HCT116 (cell line): ENCODE measurements at regions not wholly inside any gene's neighbourhood (a gene's known extent, or its start where the extent isn't known, plus 50 kb on each side); places are given as distances from the start of the nearest gene placed in this dataset.

ENCODE experiments used
- ATAC-seq: fragments of 200-7000 bp; cut with Tn5 transposase; 2 replicates; pipeline ENCODE4 v1.9.1; 2020; ENCODE audit warnings: mild to moderate bottlenecking, moderate library complexity
- BruUV-seq: library from RNA; stranded (reverse); fragments of 400-500 nt; replicated peaks from 2 replicates; lab custom pipeline; 2021; lab: Mats Ljungman, UMichigan
- CTCF ChIA-PET: fragments of 300-600 bp; sonication (Branson Sonifier 250); formaldehyde crosslinking; loops from one replicate; lab custom pipeline; 2021; ENCODE audit warnings: antibody characterized with exemption; lab: Charles Lee
- POLR2A ChIA-PET: fragments of 300-600, 350-600 bp; sonication (Branson Sonifier 250); formaldehyde crosslinking; loops from one replicate; lab custom pipeline; 2021; ENCODE audit warnings: antibody characterized with exemption; lab: Charles Lee
- RAD21 ChIA-PET, 2 experiments: fragments of 300-600 bp; sonication (Branson Sonifier 250); formaldehyde crosslinking; loops; one replicate each; lab custom pipeline; 2023; ENCODE audit warnings: low total read pairs in 2 of 2; ENCODE audit not compliant: uncharacterized antibody in 2 of 2, unreplicated experiment in 2 of 2, low non-redundant PET in 1 of 2; lab: Charles Lee
- DNase-seq: peaks from one replicate; pipeline ENCODE4 v3.0.0-alpha.2; 2010; ENCODE audit warnings: low read depth, low spot score
- H2AFZ ChIP-seq: fragments of 200-600 bp; shearing (Covaris generic), sonication (generic); 2 replicates; pipeline ENCODE4 v1.6.1; 2017; ENCODE audit warnings: low read depth, mixed run types, mixed read lengths, antibody characterized with exemption, low read length; ENCODE audit not compliant: poor library complexity, severe bottlenecking
- H3K27ac ChIP-seq: 2 replicates; pipeline ENCODE4 v1.5.1; 2012; ENCODE audit warnings: low read depth, low read length
- H3K27me3 ChIP-seq: fragments of 200-600 bp; sonication (generic); 2 replicates; pipeline ENCODE4 v1.6.1; 2016; ENCODE audit warnings: mixed run types, low read length, mixed read lengths; ENCODE audit not compliant: insufficient read depth
- H3K36me3 ChIP-seq, 2 experiments: fragments of 200-500 bp in 1 of 2; fragments of 200-600 bp in 1 of 2; sonication (Bioruptor generic) in 1 of 2; sonication (generic) in 1 of 2; 2 replicates each; pipeline versions ENCODE4 v1.5.1 to v1.6.1; 2014 to 2016; ENCODE audit warnings: low read length in 2 of 2, inconsistent platforms in 1 of 2, mixed read lengths in 1 of 2, mixed run types in 1 of 2; ENCODE audit not compliant: insufficient read depth in 2 of 2, control insufficient read depth in 1 of 2
- H3K4me1 ChIP-seq, 2 experiments: fragments of 200-600 bp in 1 of 2; sonication (generic) in 1 of 2; 2 replicates each; pipeline versions ENCODE4 v1.5.1 to v1.6.1; 2012 to 2017; ENCODE audit warnings: low read length in 2 of 2, inconsistent platforms in 1 of 2, mild to moderate bottlenecking in 1 of 2, mixed read lengths in 1 of 2, mixed run types in 1 of 2, moderate library complexity in 1 of 2; ENCODE audit not compliant: insufficient read depth in 2 of 2, control insufficient read depth in 1 of 2
- H3K4me2 ChIP-seq: fragments of 200-600 bp; sonication (generic); 2 replicates; pipeline ENCODE4 v1.6.1; 2017; ENCODE audit warnings: mixed run types, low read length, mixed read lengths
- H3K4me3 ChIP-seq, 2 experiments: fragments of 200-600 bp in 1 of 2; sonication (generic) in 1 of 2; replicated peaks in 1 of 2; 2 replicates each; pipeline ENCODE4 v1.5.1; 2011 to 2016; ENCODE audit warnings: low read length in 2 of 2, control low read depth in 1 of 2, low read depth in 1 of 2, mild to moderate bottlenecking in 1 of 2, mixed read lengths in 1 of 2, mixed run types in 1 of 2
- H3K79me2 ChIP-seq: fragments of 200-600 bp; sonication (generic); 2 replicates; pipeline ENCODE4 v1.6.1; 2017; ENCODE audit warnings: mild to moderate bottlenecking, mixed run types, low read length, moderate library complexity, mixed read lengths; ENCODE audit not compliant: insufficient read depth
- H3K9ac ChIP-seq: fragments of 200-600 bp; sonication (generic); 2 replicates; pipeline ENCODE4 v1.6.1; 2016; ENCODE audit warnings: low read length, mixed read lengths
- H3K9me2 ChIP-seq: fragments of 200-600 bp; sonication (generic), shearing (Covaris generic); 2 replicates; pipeline ENCODE4 v1.6.1; 2017; ENCODE audit warnings: mixed run types, mild to moderate bottlenecking, moderate library complexity; ENCODE audit not compliant: insufficient read depth
- H3K9me3 ChIP-seq, 2 experiments: fragments of 200-500 bp in 1 of 2; fragments of 200-600 bp in 1 of 2; sonication (Bioruptor generic) in 1 of 2; sonication (generic) in 1 of 2; 2 replicates each; pipeline ENCODE4 v1.6.1; 2014 to 2017; ENCODE audit warnings: low read length in 2 of 2, mixed read lengths in 2 of 2, inconsistent platforms in 1 of 2, low read depth in 1 of 2, mild to moderate bottlenecking in 1 of 2, mixed run types in 1 of 2, moderate library complexity in 1 of 2; ENCODE audit not compliant: control insufficient read depth in 1 of 2, insufficient read depth in 1 of 2
- H4K20me1 ChIP-seq: fragments of 200-600 bp; sonication (generic), shearing (Covaris generic); 2 replicates; pipeline ENCODE4 v1.6.1; 2017; ENCODE audit warnings: mixed run types, mild to moderate bottlenecking, moderate library complexity; ENCODE audit not compliant: insufficient read depth
- EGR1 ChIP-seq: IDR thresholded peaks from 2 replicates; pipeline ENCODE4 v1.6.1; 2012; ENCODE audit warnings: low read depth
- ELF1 ChIP-seq: IDR thresholded peaks from 2 replicates; pipeline ENCODE4 v1.6.1; 2012; ENCODE audit warnings: low read depth, borderline replicate concordance
- EZH2phosphoT487 ChIP-seq: fragments of 200-600 bp; IDR thresholded peaks from 2 replicates; pipeline ENCODE4 v1.6.1; 2018; ENCODE audit warnings: antibody characterized with exemption, borderline replicate concordance
- MAX ChIP-seq: IDR thresholded peaks from 2 replicates; pipeline ENCODE4 v1.6.1; 2012
- POLR2A ChIP-seq: IDR thresholded peaks from 2 replicates; pipeline ENCODE4 v1.7.0; 2011; ENCODE audit warnings: borderline replicate concordance; ENCODE audit not compliant: insufficient read depth, insufficient read length; ENCODE audit errors: extremely low read depth
- POLR2AphosphoS5 ChIP-seq: IDR thresholded peaks from 2 replicates; pipeline ENCODE4 v1.6.1; 2011; ENCODE audit warnings: mild to moderate bottlenecking, low read depth, low read length, moderate library complexity
- RAD21 ChIP-seq: IDR thresholded peaks from 2 replicates; pipeline ENCODE4 v1.6.1; 2012; ENCODE audit warnings: low read depth, mild to moderate bottlenecking
- REST ChIP-seq: IDR thresholded peaks from 2 replicates; pipeline ENCODE4 v1.6.1; 2012; ENCODE audit warnings: low read depth
- SIN3A ChIP-seq: IDR thresholded peaks from 2 replicates; pipeline ENCODE4 v1.6.1; 2012; ENCODE audit warnings: low read depth
- SP1 ChIP-seq: IDR thresholded peaks from 2 replicates; pipeline ENCODE4 v1.6.1; 2012; ENCODE audit warnings: low read depth
- SRF ChIP-seq: IDR thresholded peaks from 2 replicates; pipeline ENCODE4 v1.6.1; 2012; ENCODE audit warnings: low read depth
- TCF7L2 ChIP-seq: IDR thresholded peaks from 2 replicates; pipeline ENCODE4 v1.7.0; 2011; ENCODE audit warnings: borderline replicate concordance, inconsistent platforms; ENCODE audit not compliant: insufficient read depth, insufficient read length; ENCODE audit errors: extremely low read depth
- YY1 ChIP-seq: IDR thresholded peaks from 2 replicates; pipeline ENCODE4 v1.6.1; 2011; ENCODE audit warnings: low read length, low read depth, moderate library complexity, mild to moderate bottlenecking; ENCODE audit not compliant: insufficient replicate concordance; ENCODE audit errors: extremely low read depth
- ZBTB33 ChIP-seq: IDR thresholded peaks from 2 replicates; pipeline ENCODE4 v1.6.1; 2011; ENCODE audit warnings: mild to moderate bottlenecking, low read length, moderate library complexity; ENCODE audit not compliant: insufficient replicate concordance; ENCODE audit errors: extremely low read depth
- intact Hi-C: fragments of 100-400 bp; cut with micrococcal nuclease; formaldehyde crosslinking; loops from 2 replicates; pipeline ENCODE4 v1.10.0; 2022
- TF ChIP-seq, protein P1 (sequence below), 3 experiments: fragments of 200-600 bp in 1 of 3; sonication (generic) in 1 of 3; IDR thresholded peaks in 2 of 3; conservative IDR thresholded peaks in 1 of 3; 2 replicates each; pipeline ENCODE4 v1.5.1; 2012 to 2017; ENCODE audit warnings: low read depth in 2 of 3, low read length in 2 of 3, antibody characterized with exemption in 1 of 3, borderline replicate concordance in 1 of 3, control low read depth in 1 of 3, mild to moderate bottlenecking in 1 of 3, mixed read lengths in 1 of 3, mixed run types in 1 of 3, moderate library complexity in 1 of 3; ENCODE audit not compliant: insufficient read depth in 1 of 3
- TF ChIP-seq, protein P2 (sequence below): IDR thresholded peaks from 2 replicates; pipeline ENCODE4 v1.6.1; 2012

- peaks cover 0 to 31% of the 10 kb centered on the region in 2 experiments; a peak in 3 of 4 replicates for H3K36me3 ChIP-seq
- ChIA-PET RAD21 (no interaction called here), CTCF (no interaction called here), POLR2A (no interaction called here)
- TF ChIP-seq REST, result no peak
- no peak for TF ChIP-seq SP1
- no peak for TF ChIP-seq SIN3A
- no peak for TF ChIP-seq YY1
- TF ChIP-seq MAX, result no peak
- no peak for TF ChIP-seq RAD21
- TF ChIP-seq TCF7L2, result no peak
- no peak for TF ChIP-seq ELF1
- no peak for TF ChIP-seq POLR2AphosphoS5
- no peak for TF ChIP-seq EGR1
- no peak for TF ChIP-seq EZH2phosphoT487
- TF ChIP-seq POLR2A, result no peak
- TF ChIP-seq, protein P1, sequence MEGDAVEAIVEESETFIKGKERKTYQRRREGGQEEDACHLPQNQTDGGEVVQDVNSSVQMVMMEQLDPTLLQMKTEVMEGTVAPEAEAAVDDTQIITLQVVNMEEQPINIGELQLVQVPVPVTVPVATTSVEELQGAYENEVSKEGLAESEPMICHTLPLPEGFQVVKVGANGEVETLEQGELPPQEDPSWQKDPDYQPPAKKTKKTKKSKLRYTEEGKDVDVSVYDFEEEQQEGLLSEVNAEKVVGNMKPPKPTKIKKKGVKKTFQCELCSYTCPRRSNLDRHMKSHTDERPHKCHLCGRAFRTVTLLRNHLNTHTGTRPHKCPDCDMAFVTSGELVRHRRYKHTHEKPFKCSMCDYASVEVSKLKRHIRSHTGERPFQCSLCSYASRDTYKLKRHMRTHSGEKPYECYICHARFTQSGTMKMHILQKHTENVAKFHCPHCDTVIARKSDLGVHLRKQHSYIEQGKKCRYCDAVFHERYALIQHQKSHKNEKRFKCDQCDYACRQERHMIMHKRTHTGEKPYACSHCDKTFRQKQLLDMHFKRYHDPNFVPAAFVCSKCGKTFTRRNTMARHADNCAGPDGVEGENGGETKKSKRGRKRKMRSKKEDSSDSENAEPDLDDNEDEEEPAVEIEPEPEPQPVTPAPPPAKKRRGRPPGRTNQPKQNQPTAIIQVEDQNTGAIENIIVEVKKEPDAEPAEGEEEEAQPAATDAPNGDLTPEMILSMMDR (IDR thresholded peaks at IDR 0.05 in 2 of 3, conservative IDR thresholded peaks at IDR 0.05 in 1 of 3; ENCODE audit: borderline replicate concordance in 1 of 3, insufficient read depth in 1 of 3, low read depth in 2 of 3, low read length in 2 of 3), result no peak
- TF ChIP-seq, protein P2, sequence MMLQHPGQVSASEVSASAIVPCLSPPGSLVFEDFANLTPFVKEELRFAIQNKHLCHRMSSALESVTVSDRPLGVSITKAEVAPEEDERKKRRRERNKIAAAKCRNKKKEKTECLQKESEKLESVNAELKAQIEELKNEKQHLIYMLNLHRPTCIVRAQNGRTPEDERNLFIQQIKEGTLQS, result no peak
- no peak for TF ChIP-seq ZBTB33
- TF ChIP-seq SRF, result no peak
- H3K9me2 ChIP-seq, result no peaks in the 10 kb centered on the region
- no peak overlapping the region for H2AFZ ChIP-seq
- H3K27me3 ChIP-seq, result no peaks in the 10 kb centered on the region
- H3K9me3 ChIP-seq, result peaks cover 6 to 12% of the 10 kb centered on the region in 2 experiments; a peak in 2 of 4 replicates
- ATAC-seq (no peak), DNase-seq (no peak)
- no peak overlapping the region for H3K27ac ChIP-seq
- no peak overlapping the region for H3K4me3 ChIP-seq
- H3K4me1 ChIP-seq, result no peaks in the 10 kb centered on the region
- intact Hi-C loops, result no loop called here
- H3K9ac ChIP-seq, result no peak overlapping the region
- no peaks in the 10 kb centered on the region for H4K20me1 ChIP-seq
- BruUV-seq, result no TSS peak
- H3K79me2 ChIP-seq, result no peaks in the 10 kb centered on the region
- H3K4me2 ChIP-seq, result no peak overlapping the region
Observed at GRCh38 chr19:5254543-5254942, 86.1 kb downstream of the PTPRS start.
